HG03159 (cell line): ENCODE measurements at regions not wholly inside any gene's neighbourhood (a gene's known extent, or its start where the extent isn't known, plus 50 kb on each side); places are given as distances from the start of the nearest gene placed in this dataset.

ENCODE experiments used
- ATAC-seq: cut with Tn5 transposase; IDR thresholded peaks from one replicate; pipeline ENCODE4 v1.9.1; 2021; ENCODE audit warnings: mild to moderate bottlenecking, moderate library complexity; ENCODE audit not compliant: unreplicated experiment

- ATAC-seq = no peak
Measured at GRCh38 chr10:4595719-4596319, 230.2 kb upstream of the AKR1E2 start.

- ATAC-seq = no peak
Measured at GRCh38 chr10:4590807-4591206, 235.2 kb upstream of the AKR1E2 start.

- no peak for ATAC-seq
Measured at GRCh38 chr10:4588824-4589223, 237.2 kb upstream of the AKR1E2 start.

- no peak for ATAC-seq
Measured at GRCh38 chr10:4587466-4587865, 238.5 kb upstream of the AKR1E2 start.

- no peak for ATAC-seq
Measured at GRCh38 chr10:4586776-4587175, 239.2 kb upstream of the AKR1E2 start.

DNA sequence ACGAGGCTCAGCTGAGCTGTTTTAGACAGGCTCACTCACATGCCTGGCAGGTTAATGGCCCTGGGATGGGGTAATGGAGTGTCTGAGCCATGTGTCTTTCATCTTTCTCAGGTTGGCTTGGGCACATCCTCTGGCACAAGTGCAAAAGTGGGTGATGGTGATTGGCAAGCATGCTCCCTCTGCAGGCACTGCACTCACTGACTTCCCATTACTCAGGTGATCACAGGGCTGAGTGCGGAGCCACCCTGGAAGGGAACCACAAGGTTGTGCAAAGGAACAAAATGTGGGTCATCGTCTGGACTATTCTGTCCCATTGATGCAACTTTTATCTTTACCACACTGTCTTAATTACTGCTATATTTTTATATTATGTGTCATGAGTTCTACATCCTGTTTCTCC lies 244.1 kb upstream of the AKR1E2 start:
- no peak for ATAC-seq

DNA sequence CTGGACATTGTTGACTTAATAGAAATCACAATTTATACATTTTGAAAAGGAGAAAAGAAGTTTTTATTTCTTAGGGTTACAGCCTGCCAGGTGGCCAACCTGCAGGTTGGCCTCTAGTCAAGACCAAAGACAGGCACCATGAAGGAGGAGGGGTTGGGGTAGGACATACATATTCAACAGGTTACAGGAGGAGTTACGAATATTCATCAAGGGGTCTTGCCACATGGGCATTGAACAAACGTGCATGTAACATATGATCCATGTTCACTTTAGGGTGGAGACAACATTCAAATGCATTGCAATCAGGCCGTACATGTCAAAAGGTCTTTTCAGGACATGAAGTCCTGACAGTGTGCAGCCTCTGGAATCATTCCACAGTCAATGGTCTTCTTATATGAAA lies 246.2 kb upstream of the AKR1E2 start:
- ATAC-seq = no peak

DNA sequence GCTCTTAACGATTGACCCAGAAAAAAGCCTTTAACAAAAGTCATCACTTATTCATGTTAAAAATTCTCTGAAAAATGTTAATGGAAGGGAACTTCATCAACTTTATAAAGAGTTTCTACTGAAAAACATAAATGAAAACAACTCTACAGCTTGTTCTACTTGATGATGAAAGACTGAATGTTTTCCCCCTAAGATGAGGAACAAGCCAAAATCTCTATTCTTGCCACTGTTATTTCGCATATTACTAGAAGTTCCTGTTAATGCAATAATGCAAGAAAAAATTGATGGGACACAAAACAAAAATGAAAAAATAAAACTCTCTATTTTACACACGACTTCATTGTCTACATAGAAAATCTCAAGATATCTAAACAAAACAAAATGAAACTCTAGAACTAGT lies 249.8 kb upstream of the AKR1E2 start:
- no peak for ATAC-seq

DNA sequence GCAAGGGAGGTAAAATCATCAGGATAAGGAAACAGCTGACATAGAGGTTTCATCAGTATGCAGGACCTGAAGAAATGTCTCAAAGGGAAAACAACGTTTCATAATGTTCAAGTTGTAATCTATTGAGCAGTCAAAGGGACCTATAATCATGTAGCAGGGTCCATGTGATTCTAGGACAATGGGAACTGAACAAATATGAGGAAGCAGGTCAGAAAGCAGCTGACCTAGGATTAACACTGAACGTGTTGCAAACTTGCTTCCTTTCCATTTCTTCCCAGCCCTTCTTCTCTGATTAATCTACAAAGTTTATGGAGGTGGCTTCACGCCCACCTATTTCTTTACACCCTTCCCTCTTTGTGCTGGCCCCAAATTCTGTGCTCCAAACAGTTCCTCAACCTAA lies 256.9 kb upstream of the AKR1E2 start:
- no peak for ATAC-seq

- no peak for ATAC-seq
Measured at GRCh38 chr10:4568731-4569130, 257.3 kb upstream of the AKR1E2 start.

GRCh38 chr10:4568086-4568485 lies 257.9 kb upstream of the AKR1E2 start:
- ATAC-seq = no peak

DNA sequence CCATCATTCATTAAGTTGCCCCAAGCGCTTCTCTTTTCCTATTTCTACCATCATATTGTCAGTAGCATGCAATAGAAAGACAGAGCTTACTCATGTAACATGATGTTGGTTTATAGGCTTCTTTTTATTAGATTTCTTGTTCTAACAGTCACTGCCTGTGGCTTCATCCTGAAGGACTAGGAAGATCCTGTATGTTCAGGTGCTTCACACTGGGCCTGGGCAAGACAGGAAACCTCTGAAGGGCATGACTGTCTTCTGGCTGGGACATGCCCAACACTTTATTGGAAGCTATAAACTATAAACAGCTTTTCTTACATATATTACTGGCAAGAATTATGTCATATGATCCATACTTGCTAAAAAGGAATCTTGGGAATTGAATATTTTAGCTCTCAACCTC lies 258.4 kb upstream of the AKR1E2 start:
- no peak for ATAC-seq

GRCh38 chr10:4566011-4566410 lies 260.0 kb upstream of the AKR1E2 start:
- ATAC-seq = no peak

DNA sequence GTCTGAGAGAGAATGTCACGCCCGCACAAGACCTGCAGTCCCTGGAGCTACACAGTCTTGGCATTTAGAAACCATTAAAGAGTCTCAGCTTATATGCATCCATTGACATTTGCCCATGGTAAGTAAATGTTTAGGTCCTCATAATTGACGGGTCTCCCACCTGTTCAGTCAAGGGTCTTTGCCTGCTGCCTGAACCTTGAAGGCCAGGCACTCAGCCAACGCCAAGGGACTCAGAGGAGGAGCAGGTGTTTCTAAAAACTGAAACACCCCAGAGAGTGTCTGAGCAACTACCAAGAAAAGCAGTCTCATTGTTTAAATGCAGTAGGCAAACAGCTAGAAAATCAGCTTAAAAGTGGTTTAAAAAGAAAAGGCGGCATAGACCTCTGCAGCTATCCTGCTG lies 264.7 kb upstream of the AKR1E2 start:
- no peak for ATAC-seq

GRCh38 chr10:4557469-4557868 lies 268.5 kb upstream of the AKR1E2 start:
- no peak for ATAC-seq

- ATAC-seq = no peak
Measured at GRCh38 chr10:4556527-4556926, 269.5 kb upstream of the AKR1E2 start.

DNA sequence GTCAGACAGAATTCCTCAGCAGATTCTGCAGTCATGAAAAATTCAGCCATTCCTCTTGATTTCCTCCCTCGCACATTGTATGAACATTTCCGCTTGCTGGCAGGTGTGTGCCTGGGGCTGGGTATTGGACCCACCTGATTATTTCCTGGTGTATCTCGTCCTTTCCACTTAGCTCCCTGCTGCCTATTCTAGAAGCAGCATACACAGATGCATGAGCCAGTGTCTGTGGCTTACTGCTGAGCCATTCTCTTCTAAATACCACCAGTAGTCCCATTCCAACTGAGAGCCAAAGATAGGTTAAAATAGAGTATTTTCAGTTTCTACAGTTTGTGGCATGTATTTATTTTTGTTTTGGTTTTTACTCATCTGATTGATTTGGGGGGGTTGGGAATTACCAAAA lies 270.1 kb upstream of the AKR1E2 start:
- ATAC-seq = no peak

DNA sequence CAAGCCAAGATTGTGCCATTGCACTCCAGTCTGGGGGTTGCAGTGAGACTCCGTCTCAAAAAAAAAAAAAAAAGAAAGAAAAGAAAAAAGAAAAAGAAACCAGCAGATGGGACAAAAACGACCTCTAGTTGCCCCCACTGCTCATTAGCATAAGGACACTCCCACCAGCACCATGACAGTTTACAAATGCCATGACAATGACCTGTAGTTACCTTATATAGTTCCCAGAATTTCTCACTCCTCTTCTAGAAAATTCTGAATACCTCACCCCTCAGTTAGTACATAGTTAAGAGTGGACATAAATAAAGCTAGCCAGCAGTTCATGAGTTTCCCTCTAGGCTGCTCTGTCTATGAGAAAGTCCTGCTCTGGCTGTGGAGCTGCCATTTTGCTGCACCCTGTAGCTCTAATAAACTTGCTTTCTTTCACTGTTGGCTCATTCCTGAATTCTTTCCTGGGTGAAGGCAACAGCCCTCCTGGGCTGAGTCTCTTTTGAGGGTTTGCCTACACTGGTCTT lies 276.8 kb upstream of the AKR1E2 start:
- ATAC-seq = no peak

- ATAC-seq = no peak
Measured at GRCh38 chr10:4546931-4547330, 279.1 kb upstream of the AKR1E2 start.

GRCh38 chr10:4546500-4546899 lies 279.5 kb upstream of the AKR1E2 start:
- no peak for ATAC-seq

DNA sequence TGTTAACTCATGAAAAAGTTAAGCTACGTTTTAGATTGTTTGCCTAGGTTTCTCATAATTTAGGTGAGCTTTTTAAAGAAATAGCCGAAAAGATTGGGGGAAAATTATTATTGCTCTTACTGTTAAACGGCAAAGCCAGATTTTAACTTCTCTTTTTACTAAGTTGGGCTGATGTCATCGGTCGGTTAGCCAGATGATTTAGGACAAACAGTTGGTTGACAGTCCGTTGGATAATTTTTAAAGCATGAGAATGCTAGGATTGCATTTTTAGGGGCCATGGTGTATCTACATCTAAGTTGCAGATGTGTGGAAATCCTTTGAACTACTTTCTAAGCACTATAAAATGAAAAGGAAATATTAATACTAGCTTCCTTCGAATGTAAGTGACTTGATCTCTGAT lies 280.9 kb upstream of the AKR1E2 start:
- no peak for ATAC-seq

DNA sequence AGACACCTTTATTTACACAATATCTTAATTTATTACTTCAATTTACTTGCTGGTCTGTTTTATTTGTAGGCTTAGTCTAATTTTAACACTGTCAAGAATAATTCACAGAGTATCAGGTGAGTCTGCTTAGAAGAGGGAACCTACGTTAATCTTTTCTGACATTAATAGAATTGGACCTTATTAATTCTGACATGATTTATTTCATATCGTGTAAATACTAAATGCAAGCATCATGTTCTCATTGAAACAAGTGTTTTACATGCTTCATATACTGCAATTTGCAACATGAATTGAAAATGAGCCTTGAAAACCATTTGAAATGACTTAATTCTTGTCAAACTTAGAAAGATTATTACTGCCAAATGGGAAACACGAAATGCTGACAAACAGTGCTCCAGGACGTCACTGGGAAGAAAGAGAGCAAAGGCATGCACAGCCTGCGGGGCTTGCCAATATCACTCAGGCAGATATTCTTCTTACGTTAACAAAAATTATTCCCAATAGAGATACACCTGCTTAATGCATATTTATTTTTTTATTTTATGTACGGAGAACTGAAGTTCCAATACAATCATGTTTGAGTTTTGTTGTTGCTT lies 282.0 kb upstream of the AKR1E2 start:
- no peak for ATAC-seq

DNA sequence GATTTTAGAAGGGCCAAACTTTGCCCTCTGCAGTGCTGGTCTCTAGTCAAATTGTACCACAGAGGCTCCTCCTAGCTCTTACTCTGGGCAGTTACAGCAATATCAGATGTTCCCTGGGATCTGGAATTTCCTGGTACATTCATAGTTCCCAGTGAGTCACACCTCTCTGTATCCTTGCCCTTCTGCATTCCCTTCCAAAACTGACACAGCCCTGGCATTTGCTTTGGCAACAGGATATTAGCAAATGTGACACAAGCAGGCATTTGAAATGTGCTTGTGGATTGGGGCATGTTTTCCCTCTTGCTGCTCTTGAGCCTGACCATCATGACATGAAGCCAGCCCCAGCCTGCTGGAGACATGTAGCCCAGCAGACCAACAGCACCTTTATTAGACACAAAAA lies 284.7 kb upstream of the AKR1E2 start:
- no peak for ATAC-seq
